HEK293T (cell line): ENCODE measurements at regions not wholly inside any gene's neighbourhood (a gene's known extent, or its start where the extent isn't known, plus 50 kb on each side); places are given as distances from the start of the nearest gene placed in this dataset.

Source experiments
- BHLHE40 ChIP-seq: fragments of 450-650 bp; IDR thresholded peaks from 2 replicates; pipeline ENCODE4 v1.6.1; 2016; ENCODE audit warnings: mild to moderate bottlenecking, moderate library complexity, borderline replicate concordance
- CTBP1 ChIP-seq: fragments of 450-650 bp; IDR thresholded peaks from 2 replicates; pipeline ENCODE4 v1.6.1; 2016; ENCODE audit warnings: borderline replicate concordance
- FOXA1 ChIP-seq: fragments of 450-650 bp; IDR thresholded peaks from 2 replicates; pipeline ENCODE4 v1.6.1; 2016; ENCODE audit warnings: mild to moderate bottlenecking
- HDGF ChIP-seq: fragments of 450-650 bp; IDR thresholded peaks from 2 replicates; pipeline ENCODE4 v1.6.1; 2017; ENCODE audit warnings: antibody characterized with exemption, borderline replicate concordance
- SP1 ChIP-seq: fragments of 450-650 bp; IDR thresholded peaks from 2 replicates; pipeline ENCODE4 v1.6.1; 2017
- ZNF384 ChIP-seq: fragments of 450-650 bp; IDR thresholded peaks from 2 replicates; pipeline ENCODE4 v1.6.1; 2016
- TF ChIP-seq, protein P1 (sequence below): fragments of 450-650 bp; IDR thresholded peaks from 2 replicates; pipeline ENCODE4 v1.6.1; 2016

DNA sequence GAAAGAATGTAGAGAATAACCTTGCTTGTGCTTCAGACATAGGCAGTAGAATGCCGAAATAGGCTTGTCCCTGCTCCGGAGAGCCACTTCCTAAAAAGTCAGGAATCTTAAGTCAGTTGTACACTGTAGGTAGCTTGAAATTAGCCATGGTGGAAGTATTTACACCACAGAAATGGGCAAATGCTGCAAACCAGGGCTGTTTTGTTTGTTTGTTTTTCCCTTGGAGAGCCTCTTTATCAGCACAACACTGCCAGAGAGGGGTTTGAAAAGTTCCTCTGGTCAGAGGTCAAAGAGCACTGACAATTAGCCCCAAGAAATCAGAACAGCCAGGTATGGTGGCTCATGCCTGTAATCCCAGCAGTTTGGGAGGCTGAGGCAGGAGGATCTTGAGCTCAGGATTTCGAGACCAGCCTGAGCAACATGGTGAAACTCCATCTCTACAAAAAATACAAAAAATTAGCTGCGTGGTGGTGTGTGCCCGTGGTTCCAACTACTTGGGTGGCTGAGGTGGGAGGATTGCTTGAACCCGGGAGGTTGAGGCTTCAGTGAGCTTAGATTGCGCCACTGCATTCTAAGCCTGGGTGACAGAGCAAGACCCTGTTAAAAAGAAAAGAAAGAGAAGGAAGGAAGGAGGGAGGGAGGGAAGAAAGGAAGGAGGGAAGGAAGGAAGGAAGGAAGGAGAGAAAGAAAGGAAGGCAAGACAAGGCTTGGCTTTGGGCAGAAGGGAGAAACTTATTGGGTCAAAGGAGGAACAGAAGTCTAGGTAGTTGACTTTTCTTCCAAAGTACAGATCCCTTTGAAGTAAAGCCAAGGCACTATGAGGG is 61.0 kb upstream of the ZMYND8 start:
- TF ChIP-seq ZNF384 = no peak
- TF ChIP-seq SP1 = no peak
- no peak for TF ChIP-seq FOXA1
- TF ChIP-seq, protein P1, sequence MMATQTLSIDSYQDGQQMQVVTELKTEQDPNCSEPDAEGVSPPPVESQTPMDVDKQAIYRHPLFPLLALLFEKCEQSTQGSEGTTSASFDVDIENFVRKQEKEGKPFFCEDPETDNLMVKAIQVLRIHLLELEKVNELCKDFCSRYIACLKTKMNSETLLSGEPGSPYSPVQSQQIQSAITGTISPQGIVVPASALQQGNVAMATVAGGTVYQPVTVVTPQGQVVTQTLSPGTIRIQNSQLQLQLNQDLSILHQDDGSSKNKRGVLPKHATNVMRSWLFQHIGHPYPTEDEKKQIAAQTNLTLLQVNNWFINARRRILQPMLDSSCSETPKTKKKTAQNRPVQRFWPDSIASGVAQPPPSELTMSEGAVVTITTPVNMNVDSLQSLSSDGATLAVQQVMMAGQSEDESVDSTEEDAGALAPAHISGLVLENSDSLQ = no peak
- no peak for TF ChIP-seq CTBP1
- TF ChIP-seq BHLHE40 = no peak
- no peak for TF ChIP-seq HDGF
